GM21526 (cell line): ENCODE measurements at regions not wholly inside any gene's neighbourhood (a gene's known extent, or its start where the extent isn't known, plus 50 kb on each side); places are given as distances from the start of the nearest gene placed in this dataset.

ENCODE experiments used
- ATAC-seq: cut with Tn5 transposase; IDR thresholded peaks from one replicate; pipeline ENCODE4 v1.9.1; 2021; ENCODE audit warnings: moderate library complexity; ENCODE audit not compliant: unreplicated experiment, low FRiP score

GRCh38 chr3:168909260-168909659 lies 754.3 kb downstream of the MECOM start:
- ATAC-seq, result no peak

- ATAC-seq, result no peak
Observed at GRCh38 chr3:168895419-168895818, 768.1 kb downstream of the MECOM start.

- ATAC-seq, result no peak
Observed at GRCh38 chr3:168894214-168894613, 769.3 kb downstream of the MECOM start.

- ATAC-seq, result no peak
Observed at GRCh38 chr3:168889666-168890065, 773.8 kb downstream of the MECOM start.

GRCh38 chr3:168888781-168889180 lies 774.7 kb downstream of the MECOM start:
- no peak for ATAC-seq

- no peak for ATAC-seq
Observed at GRCh38 chr3:168885028-168885427, 778.5 kb downstream of the MECOM start.

- no peak for ATAC-seq
Observed at GRCh38 chr3:168884353-168884903, 779.1 kb downstream of the MECOM start.

- no peak for ATAC-seq
Observed at GRCh38 chr3:168883145-168883544, 780.4 kb downstream of the MECOM start.

GRCh38 chr3:168881804-168882203 lies 781.7 kb downstream of the MECOM start:
- no peak for ATAC-seq

- no peak for ATAC-seq
Observed at GRCh38 chr3:168878655-168879054, 782.9 kb upstream of the GOLIM4 start.

- no peak for ATAC-seq
Observed at GRCh38 chr3:168877899-168878298, 782.2 kb upstream of the GOLIM4 start.

- no peak for ATAC-seq
Observed at GRCh38 chr3:168876346-168877035, 780.8 kb upstream of the GOLIM4 start.

GRCh38 chr3:168872826-168873225 lies 777.1 kb upstream of the GOLIM4 start:
- ATAC-seq, result no peak

GRCh38 chr3:168870892-168871291 lies 775.2 kb upstream of the GOLIM4 start:
- no peak for ATAC-seq

- no peak for ATAC-seq
Observed at GRCh38 chr3:168865022-168865551, 769.4 kb upstream of the GOLIM4 start.

- ATAC-seq, result no peak
Observed at GRCh38 chr3:168864107-168865021, 768.6 kb upstream of the GOLIM4 start.

- no peak for ATAC-seq
Observed at GRCh38 chr3:168863561-168863960, 767.8 kb upstream of the GOLIM4 start.

GRCh38 chr3:168862466-168862865 lies 766.7 kb upstream of the GOLIM4 start:
- ATAC-seq, result no peak

GRCh38 chr3:168860592-168860991 lies 764.9 kb upstream of the GOLIM4 start:
- no peak for ATAC-seq

GRCh38 chr3:168860028-168860427 lies 764.3 kb upstream of the GOLIM4 start:
- no peak for ATAC-seq

- ATAC-seq, result no peak
Observed at GRCh38 chr3:168859574-168859973, 763.9 kb upstream of the GOLIM4 start.
